Spleen (tissue), 11 donors: ENCODE measurements at regions not wholly inside any gene's neighbourhood (a gene's known extent, or its start where the extent isn't known, plus 50 kb on each side); places are given as distances from the start of the nearest gene placed in this dataset.
"Not testable (repeated sequence)": the region's sequence is repeated elsewhere in the genome, so short reads cannot be mapped to it uniquely, and the experiment has no call there.

ENCODE experiments used
- DNase-seq: peaks from one replicate; pipeline ENCODE4 v3.0.0-alpha.2; 2020
- H3K27ac ChIP-seq, 8 donors: fragments of 200-600 bp; sonication (generic) in 7 of 8; 1 replicate in 4 of 8; 2 replicates in 4 of 8; pipeline versions ENCODE4 v1.5.0 to v1.8.0; 2016 to 2021; ENCODE audit warnings: inconsistent platforms in 4 of 8, mild to moderate bottlenecking in 4 of 8, moderate library complexity in 1 of 8
- H3K27me3 ChIP-seq, 7 donors: fragments of 200-600 bp; sonication (generic) in 6 of 7; replicated peaks in 1 of 7; 1 replicate in 4 of 7; 2 replicates in 3 of 7; pipeline versions ENCODE4 v1.5.0 to v1.8.0; 2016 to 2021; ENCODE audit warnings: inconsistent platforms in 3 of 7, mild to moderate bottlenecking in 1 of 7
- H3K36me3 ChIP-seq, 6 donors: fragments of 200-600 bp; sonication (generic) in 5 of 6; 1 replicate in 4 of 6; 2 replicates in 2 of 6; pipeline versions ENCODE4 v1.5.0 to v1.8.0; 2016 to 2021; ENCODE audit warnings: inconsistent platforms in 2 of 6
- H3K4me1 ChIP-seq, 6 donors: fragments of 200-600 bp; sonication (generic) in 5 of 6; 1 replicate in 3 of 6; 2 replicates in 3 of 6; pipeline versions ENCODE4 v1.5.0 to v1.8.0; 2016 to 2021; ENCODE audit warnings: inconsistent platforms in 3 of 6
- H3K4me3 ChIP-seq, 8 donors: fragments of 200-600 bp; sonication (generic) in 7 of 8; 1 replicate in 4 of 8; 2 replicates in 4 of 8; pipeline versions ENCODE4 v1.5.0 to v1.8.0; 2016 to 2021; ENCODE audit warnings: inconsistent platforms in 4 of 8, mild to moderate bottlenecking in 4 of 8, moderate library complexity in 2 of 8
- H3K9me3 ChIP-seq, 8 donors: fragments of 200-600 bp; sonication (generic) in 7 of 8; 1 replicate in 4 of 8; 2 replicates in 4 of 8; pipeline versions ENCODE4 v1.5.0 to v1.8.0; 2016 to 2021; ENCODE audit warnings: inconsistent platforms in 4 of 8
- POLR2A ChIP-seq, 3 donors: fragments of 450-650 bp; IDR thresholded peaks; one replicate each; pipeline ENCODE4 v1.5.1; 2017; ENCODE audit warnings: antibody characterized with exemption in 3 of 3, mild to moderate bottlenecking in 1 of 3
- POLR2AphosphoS5 ChIP-seq, 3 donors: sonication (generic); formaldehyde crosslinking; IDR thresholded peaks; one replicate each; pipeline ENCODE4 v1.5.1; 2017; ENCODE audit warnings: antibody characterized with exemption in 3 of 3
- WGBS, 5 donors: extraction: QIAGEN DNeasy Blood & Tissue Kit in 3 of 5; methylation state at CpG; one replicate each; pipeline versions ENCODE4 v1.1.5 to v1.1.7; 2013 to 2018; 5-methylcytosine and 5-hydroxymethylcytosine counted together
- intact Hi-C: fragments of 100-400 bp; cut with DNase I; formaldehyde crosslinking; loops from one replicate; pipeline ENCODE4 v1.15.0; 2023; ENCODE audit warnings: low total_unique reads
- TF ChIP-seq, protein P1 (sequence below), 11 experiments: fragments of 200-600 bp in 7 of 11; fragments of 450-650 bp in 4 of 11; sonication (generic) in 4 of 11; IDR thresholded peaks in 8 of 11; conservative IDR thresholded peaks in 3 of 11; 1 replicate in 7 of 11; 2 replicates in 4 of 11; pipeline versions ENCODE4 v1.4.0 to v1.8.0; 2016 to 2021; ENCODE audit warnings: antibody characterized with exemption in 11 of 11, inconsistent platforms in 4 of 11, mild to moderate bottlenecking in 1 of 11
- donor health status: healthy with polysubstance abuse.
- donor health status: DM: no; HTN: no; CAD: no; lungs with moderate emphysema.
- donor health status: DM: no; HTN: no; CAD: no.
- donor health status: Bipolar disorder and iron deficiency.
- donor health status: healthy.
- donor health status: DM: no; HTN: no; CAD: no.
- donor health status: DM: yes; HTN: yes; CAD: no.

GRCh38 chr16:29114574-29114973, 129.7 kb downstream of the LAT start:
- 91 to 97% (median 92%) methylated on average over 6 of the region's 6 CpGs for WGBS, 5 donors
- TF ChIP-seq POLR2A (IDR thresholded peaks at IDR 0.05) = no peak
- TF ChIP-seq, protein P1, sequence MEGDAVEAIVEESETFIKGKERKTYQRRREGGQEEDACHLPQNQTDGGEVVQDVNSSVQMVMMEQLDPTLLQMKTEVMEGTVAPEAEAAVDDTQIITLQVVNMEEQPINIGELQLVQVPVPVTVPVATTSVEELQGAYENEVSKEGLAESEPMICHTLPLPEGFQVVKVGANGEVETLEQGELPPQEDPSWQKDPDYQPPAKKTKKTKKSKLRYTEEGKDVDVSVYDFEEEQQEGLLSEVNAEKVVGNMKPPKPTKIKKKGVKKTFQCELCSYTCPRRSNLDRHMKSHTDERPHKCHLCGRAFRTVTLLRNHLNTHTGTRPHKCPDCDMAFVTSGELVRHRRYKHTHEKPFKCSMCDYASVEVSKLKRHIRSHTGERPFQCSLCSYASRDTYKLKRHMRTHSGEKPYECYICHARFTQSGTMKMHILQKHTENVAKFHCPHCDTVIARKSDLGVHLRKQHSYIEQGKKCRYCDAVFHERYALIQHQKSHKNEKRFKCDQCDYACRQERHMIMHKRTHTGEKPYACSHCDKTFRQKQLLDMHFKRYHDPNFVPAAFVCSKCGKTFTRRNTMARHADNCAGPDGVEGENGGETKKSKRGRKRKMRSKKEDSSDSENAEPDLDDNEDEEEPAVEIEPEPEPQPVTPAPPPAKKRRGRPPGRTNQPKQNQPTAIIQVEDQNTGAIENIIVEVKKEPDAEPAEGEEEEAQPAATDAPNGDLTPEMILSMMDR (IDR thresholded peaks at IDR 0.05 in 8 of 11, conservative IDR thresholded peaks at IDR 0.05 in 3 of 11) = no peak
- no peak for TF ChIP-seq POLR2AphosphoS5 (IDR thresholded peaks at IDR 0.05)
- no peak for DNase-seq
- Histone ChIP-seq H3K27ac (peak overlapping the region in 4 of 8 donors; percentile 47 to 74 (median 64)), H3K9me3 (no peaks in the 10 kb centered on the region), H3K36me3 (peaks cover 0 to 78% (median 16%) of the 10 kb centered on the region in 6 donors), H3K4me1 (peaks cover 0 to 50% (median 14%) of the 10 kb centered on the region in 6 donors), H3K27me3 (no peaks in the 10 kb centered on the region), H3K4me3 (no peak overlapping the region)
- intact Hi-C loops = no loop called here

DNA sequence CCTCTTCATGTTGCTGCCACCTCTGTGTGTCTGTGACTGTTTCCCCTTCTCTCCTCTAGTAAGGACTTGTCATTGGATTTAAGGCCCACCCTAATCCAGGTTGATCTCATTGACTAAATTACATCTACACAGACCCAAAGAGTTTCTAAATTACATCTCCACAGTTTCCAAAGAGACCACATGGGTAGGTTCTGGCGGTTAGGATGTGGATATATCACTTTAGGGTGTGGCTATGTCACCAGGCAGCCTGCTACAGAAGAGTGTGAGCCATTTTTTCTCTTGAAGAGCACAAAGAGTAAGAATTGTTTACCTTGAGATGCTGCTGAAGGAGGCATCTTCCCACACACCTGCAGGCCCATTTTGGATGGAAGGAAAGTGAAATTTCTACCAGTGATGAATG, 128.6 kb downstream of the LAT start:
- H3K4me1 ChIP-seq = peaks cover 0 to 41% (median 12%) of the 10 kb centered on the region in 6 donors
- intact Hi-C loops = not testable (repeated sequence)
- 73 to 90% (median 89%) methylated on average over 1 of the region's 1 CpG for WGBS, 5 donors

DNA sequence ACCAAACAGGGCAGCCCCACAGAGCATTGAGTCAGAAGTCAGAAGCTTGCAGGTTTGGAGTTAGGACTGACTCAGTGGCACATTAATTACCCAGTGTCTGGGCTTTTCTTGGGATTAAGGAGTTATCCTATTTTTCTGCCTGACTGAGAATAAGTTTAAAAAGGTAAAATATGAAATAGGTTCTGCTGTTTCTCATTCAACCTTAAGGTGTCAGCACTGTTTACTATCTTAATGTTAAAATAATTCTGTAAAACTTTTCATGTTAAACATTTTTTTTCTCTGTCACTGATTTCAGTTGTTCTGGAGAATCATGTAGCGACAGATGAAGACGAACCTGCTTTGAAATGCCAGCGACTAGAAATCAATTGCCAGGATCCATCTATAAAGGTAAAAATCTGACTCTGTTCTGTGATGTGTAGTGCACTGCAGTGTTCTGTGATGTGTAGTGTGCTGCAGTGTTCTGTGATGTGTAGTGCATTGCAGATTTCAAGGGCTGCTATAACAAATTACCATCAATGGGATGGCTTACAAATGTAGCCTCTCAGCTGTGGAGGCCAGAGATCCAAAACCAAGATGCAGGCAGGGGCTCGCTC, 128.0 kb downstream of the LAT start:
- Histone ChIP-seq H3K9me3 (no peaks in the 10 kb centered on the region), H3K36me3 (peaks cover 0 to 75% (median 16%) of the 10 kb centered on the region in 6 donors), H3K4me1 (peaks cover 0 to 35% (median 9%) of the 10 kb centered on the region in 6 donors), H3K27ac (peak overlapping the region in 2 of 8 donors; percentile 18 to 31), H3K4me3 (no peak overlapping the region), H3K27me3 (no peaks in the 10 kb centered on the region)
- no peak for DNase-seq
- WGBS, 5 donors = 91 to 99% (median 97%) methylated on average over 4 of the region's 4 CpGs
- intact Hi-C loops = no loop called here
- TF ChIP-seq, protein P1 (IDR thresholded peaks at IDR 0.05 in 8 of 11, conservative IDR thresholded peaks at IDR 0.05 in 3 of 11) = no peak
- TF ChIP-seq POLR2AphosphoS5 (IDR thresholded peaks at IDR 0.05) (no peak), POLR2A (IDR thresholded peaks at IDR 0.05) (no peak)

More for the DNA sequence above, 128.6 kb downstream of the LAT start:
- H3K36me3 ChIP-seq = peaks cover 0 to 81% (median 16%) of the 10 kb centered on the region in 6 donors
- not testable (repeated sequence) for H3K27me3 ChIP-seq, H3K9me3 ChIP-seq, DNase-seq, H3K27ac ChIP-seq, H3K4me3 ChIP-seq

DNA sequence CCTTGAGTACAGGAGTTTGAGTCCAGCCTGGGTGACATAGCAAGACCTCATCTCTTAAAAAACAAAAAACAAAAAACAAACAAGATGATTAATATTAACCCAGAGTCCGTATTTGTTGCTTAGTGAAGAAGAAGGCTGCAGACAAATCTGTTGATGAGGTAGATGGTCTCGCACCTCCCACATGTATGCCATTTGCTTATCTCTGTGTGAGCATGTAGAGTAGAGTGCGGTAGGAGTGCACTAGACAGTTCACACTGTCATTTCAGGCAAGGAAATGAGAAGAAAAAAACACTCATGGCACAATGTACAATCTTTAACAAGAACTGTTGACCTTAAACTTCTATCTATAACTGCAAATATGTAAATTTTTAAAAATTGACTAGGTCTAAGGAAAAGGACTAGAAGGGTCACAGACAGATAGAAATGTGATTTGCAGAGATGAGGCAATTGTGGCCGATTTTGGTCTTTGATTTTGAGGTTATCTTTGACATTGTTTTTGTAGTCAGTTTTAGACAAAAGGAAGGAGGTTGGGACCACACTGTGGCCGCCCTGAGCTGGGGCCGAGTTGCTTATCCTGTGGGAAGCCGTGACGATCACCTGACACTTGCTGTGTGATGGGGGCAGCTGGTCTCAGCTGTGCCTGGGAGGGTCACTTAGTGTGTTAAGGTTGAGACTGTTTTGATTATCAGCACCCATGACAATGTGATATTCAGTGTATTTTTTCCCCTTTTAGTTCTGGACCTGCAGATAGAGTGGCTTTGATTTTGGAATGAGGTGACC, 127.2 kb downstream of the LAT start:
- peak overlapping the region in 2 of 8 donors; percentile 18 to 31 for H3K27ac ChIP-seq
- peaks cover 0 to 73% (median 16%) of the 10 kb centered on the region in 6 donors for H3K36me3 ChIP-seq
- DNase-seq, H3K27me3 ChIP-seq, H3K4me3 ChIP-seq, intact Hi-C loops, H3K9me3 ChIP-seq: not testable (repeated sequence)
- H3K4me1 ChIP-seq = peaks cover 0 to 31% (median 9%) of the 10 kb centered on the region in 6 donors
- 68 to 82% (median 69%) methylated on average over 8 of the region's 8 CpGs for WGBS, 5 donors

DNA sequence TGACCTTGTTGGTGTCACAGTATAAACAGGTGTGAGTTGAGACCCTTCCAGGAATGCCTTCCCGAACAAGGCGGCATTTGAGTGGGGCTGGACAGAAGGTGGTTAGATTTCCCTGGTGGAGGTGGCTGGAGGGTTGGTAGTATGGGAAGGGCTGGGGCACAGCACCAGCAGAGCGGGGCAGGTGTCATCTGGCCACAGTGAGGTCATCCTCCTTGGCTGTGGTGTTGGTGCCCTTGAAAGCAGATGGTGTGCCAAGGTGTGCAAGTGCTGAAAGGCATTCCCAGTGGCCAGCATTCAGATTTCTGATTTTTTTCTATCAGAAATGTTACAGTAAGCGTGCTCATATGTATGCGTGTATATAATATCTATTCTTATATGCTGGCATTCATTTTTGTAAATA, 126.6 kb downstream of the LAT start:
- intact Hi-C loops = no loop called here
- H3K4me1 ChIP-seq = peaks cover 0 to 25% (median 9%) of the 10 kb centered on the region in 6 donors
- no peak overlapping the region for H3K4me3 ChIP-seq
- no peak overlapping the region for H3K27ac ChIP-seq
- WGBS, 5 donors = 89 to 98% (median 96%) methylated on average over 5 of the region's 5 CpGs
- H3K27me3 ChIP-seq = no peaks in the 10 kb centered on the region
- H3K9me3 ChIP-seq = no peaks in the 10 kb centered on the region
- TF ChIP-seq POLR2AphosphoS5 (IDR thresholded peaks at IDR 0.05) (no peak), POLR2A (IDR thresholded peaks at IDR 0.05) (no peak)
- TF ChIP-seq, protein P1 (IDR thresholded peaks at IDR 0.05 in 8 of 11, conservative IDR thresholded peaks at IDR 0.05 in 3 of 11) = no peak
- no peak for DNase-seq
- peaks cover 0 to 73% (median 12%) of the 10 kb centered on the region in 6 donors for H3K36me3 ChIP-seq

DNA sequence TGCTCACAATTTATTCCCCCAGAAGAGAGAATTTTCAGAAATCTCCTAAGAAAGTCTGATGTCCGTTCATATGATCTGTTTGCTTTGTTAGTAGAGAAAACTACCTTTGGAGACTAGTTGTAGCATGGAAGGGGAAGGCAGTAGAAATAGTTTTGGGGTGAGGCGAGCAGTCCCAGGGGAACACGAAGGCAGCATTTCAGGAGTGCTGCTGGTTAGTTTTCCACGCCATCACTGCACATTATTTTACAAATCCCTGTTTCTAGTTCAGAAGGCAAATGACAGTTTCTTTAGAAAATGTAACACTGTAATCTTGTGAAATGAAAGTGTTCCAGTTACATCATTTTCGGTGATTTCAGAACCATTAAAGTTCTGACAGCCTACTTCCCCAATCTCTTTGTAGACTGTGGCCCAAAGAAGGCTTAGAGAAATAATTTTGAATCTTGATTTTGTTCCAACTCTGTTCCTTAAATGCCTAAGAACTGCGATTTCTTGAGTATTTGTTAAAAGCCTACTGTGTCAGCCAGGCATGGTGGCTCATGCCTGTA, 123.8 kb downstream of the LAT start:
- H3K27me3 ChIP-seq, intact Hi-C loops, H3K9me3 ChIP-seq, H3K4me3 ChIP-seq, H3K4me1 ChIP-seq, DNase-seq: not testable (repeated sequence)
- WGBS, 5 donors = 61 to 79% (median 70%) methylated on average over 4 to 6 of the region's 6 CpGs
- Histone ChIP-seq H3K36me3 (peaks cover 0 to 79% (median 17%) of the 10 kb centered on the region in 6 donors), H3K27ac (peak overlapping the region in 1 of 8 donors; percentile 40)
